Uterus (tissue), 3 donors: ENCODE measurements at regions not wholly inside any gene's neighbourhood (a gene's known extent, or its start where the extent isn't known, plus 50 kb on each side); places are given as distances from the start of the nearest gene placed in this dataset.

Experiments
- DNase-seq, 2 donors: peaks; one replicate each; pipeline ENCODE4 v3.0.0-alpha.2; 2019 to 2020
- H3K27ac ChIP-seq, 2 donors: fragments of 200-600 bp; sonication (generic); 1 replicate in 1 of 2; 2 replicates in 1 of 2; pipeline ENCODE4 v1.5.1; 2016 to 2018
- H3K27me3 ChIP-seq, 2 donors: fragments of 200-600 bp; sonication (generic); one replicate each; pipeline ENCODE4 v1.5.1; 2018 to 2019; ENCODE audit warnings: control low read depth in 1 of 2
- H3K36me3 ChIP-seq, 2 donors: fragments of 200-600 bp; sonication (generic); one replicate each; pipeline ENCODE4 v1.5.1; 2019; ENCODE audit warnings: control low read depth in 1 of 2
- H3K4me1 ChIP-seq, 2 donors: fragments of 200-600 bp; sonication (generic); one replicate each; pipeline ENCODE4 v1.5.1; 2018 to 2019; ENCODE audit warnings: control low read depth in 1 of 2
- H3K4me3 ChIP-seq, 2 donors: fragments of 200-600 bp; sonication (generic); 1 replicate in 1 of 2; 2 replicates in 1 of 2; pipeline ENCODE4 v1.5.1; 2018 to 2019; ENCODE audit warnings: mild to moderate bottlenecking in 1 of 2
- H3K9me3 ChIP-seq, 2 donors: fragments of 200-600 bp; sonication (generic); one replicate each; pipeline ENCODE4 v1.5.1; 2019; ENCODE audit warnings: control low read depth in 1 of 2
- CTCF ChIP-seq, 4 experiments: fragments of 200-600 bp in 2 of 4; fragments of 450-650 bp in 2 of 4; sonication (generic) in 2 of 4; IDR thresholded peaks; one replicate each; pipeline ENCODE4 v1.5.1; 2016 to 2019; ENCODE audit warnings: antibody characterized with exemption in 4 of 4, mild to moderate bottlenecking in 2 of 4, moderate library complexity in 1 of 4
- POLR2A ChIP-seq, 2 donors: fragments of 450-650 bp; IDR thresholded peaks; one replicate each; pipeline ENCODE4 v1.6.1; 2016; ENCODE audit warnings: antibody characterized with exemption in 2 of 2, mild to moderate bottlenecking in 1 of 2, moderate library complexity in 1 of 2
- intact Hi-C: fragments of 100-400 bp; cut with DNase I; formaldehyde crosslinking; loops from one replicate; pipeline ENCODE4 v1.15.1; 2023; ENCODE audit warnings: low total_unique reads
- donor health status: DM: yes; HTN: yes; CAD: no.

GRCh38 chr5:155264809-155265208 lies 251.3 kb downstream of the KIF4B start:
- H3K27me3 ChIP-seq, result no peaks in the 10 kb centered on the region
- intact Hi-C loops, result no loop called here
- H3K4me1 ChIP-seq, result no peaks in the 10 kb centered on the region
- no peak for DNase-seq
- no peaks in the 10 kb centered on the region for H3K9me3 ChIP-seq
- H3K36me3 ChIP-seq, result no peaks in the 10 kb centered on the region
- no peak overlapping the region for H3K27ac ChIP-seq
- H3K4me3 ChIP-seq, result no peak overlapping the region
- TF ChIP-seq POLR2A (IDR thresholded peaks at IDR 0.05) (no peak), CTCF (IDR thresholded peaks at IDR 0.05) (no peak)

GRCh38 chr5:155268770-155269425 lies 255.3 kb downstream of the KIF4B start:
- Histone ChIP-seq H3K36me3 (no peaks in the 10 kb centered on the region), H3K27me3 (no peaks in the 10 kb centered on the region), H3K27ac (no peak overlapping the region), H3K9me3 (no peaks in the 10 kb centered on the region), H3K4me3 (no peak overlapping the region), H3K4me1 (no peaks in the 10 kb centered on the region)
- no peak for TF ChIP-seq CTCF (IDR thresholded peaks at IDR 0.05)
- no peak for TF ChIP-seq POLR2A (IDR thresholded peaks at IDR 0.05)
- DNase-seq, result no peak
- intact Hi-C loops, result no loop called here

GRCh38 chr5:155270725-155271124 lies 257.2 kb downstream of the KIF4B start:
- H3K27me3 ChIP-seq, result no peaks in the 10 kb centered on the region
- no peaks in the 10 kb centered on the region for H3K36me3 ChIP-seq
- no peaks in the 10 kb centered on the region for H3K9me3 ChIP-seq
- TF ChIP-seq CTCF (IDR thresholded peaks at IDR 0.05), result no peak
- TF ChIP-seq POLR2A (IDR thresholded peaks at IDR 0.05), result no peak
- no peak for DNase-seq
- no peak overlapping the region for H3K4me3 ChIP-seq
- no peaks in the 10 kb centered on the region for H3K4me1 ChIP-seq
- H3K27ac ChIP-seq, result no peak overlapping the region
- intact Hi-C loops, result no loop called here

GRCh38 chr5:155274484-155274883 lies 260.9 kb downstream of the KIF4B start:
- no peaks in the 10 kb centered on the region for H3K27me3 ChIP-seq
- no peak overlapping the region for H3K4me3 ChIP-seq
- no peak for TF ChIP-seq CTCF (IDR thresholded peaks at IDR 0.05)
- no peak for TF ChIP-seq POLR2A (IDR thresholded peaks at IDR 0.05)
- no peaks in the 10 kb centered on the region for H3K9me3 ChIP-seq
- no peak overlapping the region for H3K27ac ChIP-seq
- DNase-seq, result no peak
- intact Hi-C loops, result no loop called here
- no peaks in the 10 kb centered on the region for H3K4me1 ChIP-seq
- no peaks in the 10 kb centered on the region for H3K36me3 ChIP-seq

GRCh38 chr5:155275222-155275621 lies 261.7 kb downstream of the KIF4B start:
- Histone ChIP-seq H3K4me1 (no peaks in the 10 kb centered on the region), H3K36me3 (no peaks in the 10 kb centered on the region), H3K27ac (no peak overlapping the region), H3K4me3 (no peak overlapping the region), H3K9me3 (no peaks in the 10 kb centered on the region), H3K27me3 (no peaks in the 10 kb centered on the region)
- intact Hi-C loops, result no loop called here
- TF ChIP-seq CTCF (IDR thresholded peaks at IDR 0.05) (no peak), POLR2A (IDR thresholded peaks at IDR 0.05) (no peak)
- DNase-seq, result no peak
